Left ventricle myocardium superior (tissue), 1 donor: ENCODE measurements at regions not wholly inside any gene's neighbourhood (a gene's known extent, or its start where the extent isn't known, plus 50 kb on each side); places are given as distances from the start of the nearest gene placed in this dataset.

ENCODE experiments used
- ATAC-seq: fragments of 200-7000 bp; cut with Tn5 transposase; one replicate; pipeline ENCODE4 v1.9.1; 2020; ENCODE audit warnings: mild to moderate bottlenecking, moderate library complexity
- DNase-seq: peaks from one replicate; pipeline ENCODE4 v3.0.0-alpha.2; 2020
- intact Hi-C: fragments of 100-400 bp; cut with micrococcal nuclease; formaldehyde crosslinking; loops from one replicate; pipeline ENCODE4 v1.11.0; 2022
- donor health status: DM: no; HTN: yes; CAD: no; lungs with severe emphysema.

DNA sequence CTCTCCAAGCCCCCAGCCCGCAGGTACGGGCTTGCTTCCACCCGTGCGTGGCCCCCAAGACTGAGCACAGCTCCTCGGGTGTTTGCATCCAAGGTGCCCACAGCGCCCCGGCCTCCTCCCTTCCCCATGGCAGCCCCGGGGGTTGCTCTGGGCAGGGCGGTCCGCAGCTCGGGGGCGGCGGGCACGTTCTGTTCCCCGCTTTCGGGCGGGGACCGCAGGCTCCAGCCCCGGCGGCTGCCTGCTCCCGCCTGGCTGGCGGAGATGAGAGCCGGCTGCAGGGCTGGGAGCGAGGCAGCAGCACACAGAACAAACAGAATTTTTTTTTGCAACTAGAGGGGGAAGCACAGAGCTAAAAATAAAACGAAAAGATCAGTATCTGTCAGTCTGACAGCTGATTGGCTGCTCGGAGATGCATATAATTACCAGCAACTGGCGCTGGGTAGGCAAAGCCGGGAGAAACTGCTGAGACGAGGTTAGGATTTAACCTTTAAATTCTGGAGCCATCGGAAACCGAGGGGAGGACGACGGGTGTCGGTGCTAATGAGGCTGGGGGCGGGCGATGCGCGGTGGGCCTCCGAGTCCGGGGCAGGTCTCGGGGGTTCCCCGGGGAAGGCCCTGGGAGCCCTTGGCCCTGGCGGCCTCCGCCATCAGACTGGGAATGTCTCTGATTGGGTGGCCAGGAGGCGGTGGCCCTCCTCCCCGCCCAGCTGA lies 142.7 kb upstream of the IER5L start:
- peak; percentile 80 for ATAC-seq
- intact Hi-C loops, result no loop called here

DNA sequence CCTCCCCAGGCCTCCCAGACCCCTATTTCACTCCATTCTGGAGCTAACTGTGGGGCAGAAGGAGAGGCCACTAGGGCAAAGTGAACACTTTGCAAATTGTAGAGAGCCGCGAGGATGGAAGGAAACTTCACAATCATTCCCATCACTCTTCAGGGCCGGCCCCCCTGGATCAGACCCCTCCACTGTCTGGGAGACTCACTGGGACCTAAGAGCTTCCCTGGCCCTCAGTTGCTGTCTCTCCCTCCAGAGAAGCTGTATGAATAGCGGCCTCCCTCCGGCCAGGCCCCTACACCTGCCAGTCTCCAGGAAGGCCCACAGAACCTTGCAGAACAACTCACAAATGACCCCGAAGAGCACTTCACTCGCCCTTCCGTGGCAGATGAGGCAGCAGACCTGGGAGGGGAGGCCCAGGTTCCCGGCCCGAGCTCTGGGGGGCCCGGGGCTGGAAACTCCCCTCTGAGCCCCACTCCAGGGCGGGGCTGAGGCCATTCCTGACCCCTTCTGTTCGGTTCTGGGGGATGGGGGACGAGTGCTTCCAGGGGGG lies 141.9 kb upstream of the IER5L start:
- DNase-seq, result no peak
- ATAC-seq, result peak; percentile 3
- intact Hi-C loops, result no loop called here

More for the DNA sequence above, 142.7 kb upstream of the IER5L start:
- peak; percentile 82 for DNase-seq

DNA sequence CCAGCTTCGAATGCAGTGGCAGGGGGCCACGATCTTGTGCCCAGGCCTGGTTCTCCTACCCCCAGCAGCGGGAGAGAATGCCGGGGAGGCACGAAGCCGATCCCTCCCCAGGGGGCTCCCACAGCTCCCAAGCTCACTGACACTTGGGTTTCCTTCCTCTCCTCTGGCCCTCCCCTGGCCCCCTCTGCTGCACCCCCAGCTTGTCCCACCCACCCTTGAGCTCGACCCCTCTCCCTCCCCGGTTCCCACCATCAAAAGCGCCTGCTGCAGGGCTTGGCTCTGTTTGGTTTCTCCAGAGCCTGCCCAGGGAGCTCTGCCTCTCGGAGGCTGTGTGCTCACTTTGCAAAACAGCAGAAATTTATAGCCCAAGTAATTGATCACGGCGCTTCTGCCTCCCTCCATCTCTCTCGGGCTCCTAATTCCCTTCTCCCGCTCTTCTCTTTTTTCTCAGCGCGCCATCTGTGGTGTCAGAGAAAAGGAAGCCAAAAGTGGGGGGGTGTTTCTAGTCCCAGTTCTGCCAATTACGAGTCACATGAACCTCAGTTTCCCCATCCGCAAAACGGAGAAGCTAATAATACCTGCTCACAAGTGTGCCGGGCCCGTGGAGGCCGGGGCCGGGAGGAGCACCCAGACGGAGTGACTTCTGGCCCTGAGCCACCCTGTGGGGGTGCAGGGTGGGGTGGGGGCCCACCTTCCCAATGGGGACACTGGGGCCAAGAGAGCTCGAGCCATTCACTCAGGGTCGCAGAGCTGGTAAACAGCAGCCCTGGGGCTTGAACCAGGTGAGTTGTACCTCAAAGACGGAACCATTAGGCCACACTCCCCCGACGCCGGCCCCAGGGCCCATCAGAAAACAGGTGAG lies 141.2 kb upstream of the IER5L start:
- ATAC-seq (no peak), DNase-seq (no peak)
- intact Hi-C loops, result no loop called here

DNA sequence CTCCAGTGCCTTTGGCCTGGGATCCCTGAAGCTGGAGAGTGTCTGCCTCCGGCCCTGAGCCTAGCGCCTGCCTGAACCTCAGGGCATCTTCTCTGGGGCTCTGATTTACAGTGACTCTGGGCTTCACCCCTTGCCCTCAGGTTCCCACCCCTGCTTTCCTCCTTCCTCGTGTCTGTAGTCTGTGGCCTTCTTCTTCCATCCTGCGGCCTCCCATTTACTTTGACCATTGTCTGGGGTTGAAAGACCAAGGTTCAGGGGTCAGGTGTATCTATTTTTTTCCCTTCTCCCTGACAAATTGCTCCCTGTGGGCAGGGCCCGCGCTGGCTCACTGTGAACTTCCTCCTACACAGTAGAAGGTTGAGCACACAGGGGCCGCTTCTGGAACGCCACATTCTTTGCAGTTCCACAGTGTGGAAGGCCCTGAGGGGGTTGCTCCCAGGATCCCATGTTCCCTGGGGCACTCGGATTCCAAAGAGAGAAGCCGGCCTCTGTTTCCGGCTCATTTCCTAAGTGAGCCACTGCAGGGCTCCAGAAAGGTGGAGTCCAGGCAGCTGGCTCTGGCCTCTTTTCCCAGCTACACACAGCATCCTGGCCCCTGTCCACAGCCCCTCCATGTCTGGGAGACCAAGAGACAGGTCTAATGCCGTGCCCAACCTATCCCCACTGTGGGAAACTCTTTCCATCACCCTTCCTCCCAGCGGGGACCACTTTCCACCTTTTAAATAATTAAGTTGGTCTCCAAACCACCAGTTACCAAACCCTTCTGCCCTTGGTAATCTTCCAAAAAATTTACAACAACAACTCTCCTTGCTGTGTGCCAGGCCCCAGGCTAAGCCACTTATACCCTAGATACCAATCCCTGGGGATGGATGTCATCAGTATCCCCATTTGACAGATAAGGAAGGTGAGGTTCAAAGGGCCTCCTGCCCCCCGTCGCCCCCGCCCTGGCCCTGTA lies 140.3 kb upstream of the IER5L start:
- no peak for DNase-seq
- intact Hi-C loops, result no loop called here
- no peak for ATAC-seq

DNA sequence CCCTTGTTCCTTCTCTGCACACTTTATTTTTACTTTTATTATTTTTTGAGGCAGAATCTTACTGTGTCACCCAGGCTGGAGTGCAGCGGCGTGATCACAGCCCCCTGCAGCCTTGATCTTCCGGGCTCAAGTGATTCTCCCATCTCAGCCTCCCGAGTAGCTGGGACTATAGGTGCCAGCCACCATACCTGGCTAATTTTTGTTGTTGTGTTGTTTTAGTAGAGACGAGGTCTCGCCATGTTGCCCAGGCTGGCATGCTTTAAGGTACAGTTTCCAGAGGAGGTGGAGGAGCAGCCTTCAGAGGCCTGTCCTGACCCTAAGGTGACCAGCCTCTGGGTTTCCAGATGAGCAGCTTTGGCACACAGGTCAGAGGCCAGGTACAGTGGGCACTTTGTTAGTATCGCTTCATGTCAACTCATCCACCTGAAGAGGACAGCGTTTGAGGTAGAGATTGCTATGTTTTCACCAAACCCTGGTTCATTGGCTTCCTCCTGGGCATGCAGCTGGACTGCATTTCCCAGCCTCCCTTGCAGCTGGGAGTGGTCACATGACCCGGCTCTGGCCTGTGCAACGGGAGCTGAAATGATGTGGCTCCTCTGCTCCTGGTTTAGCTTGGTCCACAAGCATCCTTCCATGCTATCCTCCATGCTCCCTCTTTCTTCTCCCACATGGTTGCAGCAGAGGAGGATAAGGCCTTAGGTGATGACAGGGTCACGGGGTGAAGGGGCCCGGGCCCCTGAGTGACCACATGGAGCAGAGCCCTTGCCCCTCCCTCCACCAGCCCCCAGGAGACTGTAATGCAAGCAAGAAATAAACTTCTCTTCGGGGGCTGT lies 139.3 kb upstream of the IER5L start:
- ATAC-seq (no peak), DNase-seq (peak; percentile 65)
- intact Hi-C loops, result no loop called here

DNA sequence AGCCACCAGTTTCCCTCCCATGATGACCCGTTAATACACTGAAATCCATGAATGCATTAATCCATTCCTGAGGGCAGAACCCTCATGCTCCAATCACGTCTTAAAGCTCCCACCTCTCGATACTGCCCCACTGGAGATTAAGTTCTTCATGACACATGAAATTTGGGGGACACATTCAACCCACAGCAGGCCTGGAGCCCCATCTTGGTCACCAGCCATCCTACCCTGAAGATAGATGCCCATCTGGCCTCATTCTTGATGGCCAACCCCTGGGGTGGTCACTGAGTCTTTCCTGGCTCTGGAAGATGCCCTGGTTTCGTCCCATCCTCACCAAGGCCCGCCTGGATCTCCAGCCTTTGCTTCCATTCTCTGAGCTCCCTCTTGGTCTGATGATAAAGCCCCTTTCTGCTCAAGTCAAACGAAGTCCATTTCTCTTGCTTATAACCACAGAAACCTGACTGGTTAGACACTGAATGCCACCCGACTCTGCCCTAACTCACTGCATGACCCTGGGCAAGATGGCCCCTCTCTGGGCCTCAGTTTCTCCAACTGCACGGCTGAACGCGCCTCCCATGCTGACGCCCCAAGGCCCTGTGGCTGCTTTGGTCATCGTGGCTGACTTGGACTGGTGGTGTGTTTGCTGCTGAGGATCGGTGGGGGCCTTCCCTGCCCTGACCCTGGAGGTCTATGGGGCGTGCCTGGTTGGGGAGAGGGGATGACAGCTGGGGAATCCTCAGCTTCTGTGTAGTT lies 138.4 kb upstream of the IER5L start:
- no peak for DNase-seq
- intact Hi-C loops, result no loop called here
- ATAC-seq, result no peak

DNA sequence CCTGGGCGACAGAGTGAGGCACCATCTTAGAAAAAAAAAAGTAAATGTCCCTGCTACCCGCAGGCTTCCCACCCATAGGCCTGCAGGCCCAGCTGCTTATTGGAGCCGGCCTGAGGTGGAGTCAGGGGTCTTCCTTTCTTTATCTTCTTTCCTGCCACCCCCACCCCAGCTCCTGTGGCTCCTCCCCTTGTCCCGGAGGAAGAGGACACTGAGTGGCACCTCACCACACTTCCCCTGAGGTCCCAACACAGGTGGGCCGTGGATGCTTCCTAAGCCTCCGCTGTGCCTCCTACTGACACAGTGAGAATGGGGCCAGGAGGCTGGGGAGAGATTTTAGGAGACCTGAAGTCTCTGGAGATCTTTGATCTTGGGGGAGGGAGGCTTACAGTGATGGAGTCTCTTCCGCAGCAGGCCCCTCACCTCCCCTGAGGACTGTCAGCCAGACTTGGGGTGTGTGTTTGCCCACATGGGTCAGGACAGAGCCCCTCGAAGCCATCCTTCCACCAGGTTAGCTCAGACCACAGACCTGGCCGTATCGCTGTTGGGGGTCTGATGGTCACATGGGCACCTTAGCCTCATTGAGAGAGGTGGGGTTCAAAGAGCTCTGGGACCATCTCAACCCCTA lies 135.4 kb upstream of the IER5L start:
- DNase-seq, result no peak
- no peak for ATAC-seq
- intact Hi-C loops, result no loop called here

DNA sequence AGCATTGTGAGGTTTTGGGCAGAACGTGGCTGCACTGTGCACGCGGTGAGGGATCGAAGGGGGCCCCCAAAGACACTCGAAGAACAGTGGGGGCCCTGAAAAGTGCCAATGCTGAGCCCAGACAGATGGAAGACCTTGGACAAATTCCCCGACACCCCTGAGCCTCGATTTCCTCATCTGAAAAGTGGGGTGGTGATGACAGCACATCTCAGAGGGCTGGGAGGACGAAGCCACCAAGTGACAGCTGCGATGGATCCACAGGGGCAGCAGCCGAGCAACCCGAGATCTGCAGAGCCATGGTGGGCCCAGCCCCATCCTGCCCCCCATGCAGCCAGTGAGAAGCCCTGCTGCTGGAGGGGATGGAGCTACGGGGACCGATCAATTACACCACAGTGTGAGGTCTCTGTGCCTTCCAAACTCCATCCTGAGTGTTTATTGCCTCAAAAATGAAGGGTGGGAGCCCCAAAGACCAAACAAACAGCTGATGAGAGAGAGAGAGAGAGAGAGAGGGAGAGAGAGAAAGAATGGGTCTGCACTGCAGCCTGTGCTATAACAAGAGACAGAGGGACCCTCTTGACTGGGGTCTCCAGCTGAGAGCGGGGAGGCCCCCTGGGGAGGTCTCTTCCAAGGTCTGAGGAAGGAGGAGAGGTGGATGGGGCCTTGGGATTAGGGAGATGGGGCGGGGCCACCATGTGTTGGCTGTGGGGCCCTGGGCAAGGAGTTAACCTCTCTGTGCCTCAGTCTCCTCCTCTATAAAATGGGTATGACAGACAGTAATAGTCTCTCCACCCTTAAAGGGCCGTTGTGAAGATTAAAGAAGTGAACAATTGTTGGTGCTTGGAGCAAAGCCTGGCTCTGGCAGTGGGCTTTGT lies 134.4 kb upstream of the IER5L start:
- intact Hi-C loops, result no loop called here
- DNase-seq (no peak), ATAC-seq (no peak)

DNA sequence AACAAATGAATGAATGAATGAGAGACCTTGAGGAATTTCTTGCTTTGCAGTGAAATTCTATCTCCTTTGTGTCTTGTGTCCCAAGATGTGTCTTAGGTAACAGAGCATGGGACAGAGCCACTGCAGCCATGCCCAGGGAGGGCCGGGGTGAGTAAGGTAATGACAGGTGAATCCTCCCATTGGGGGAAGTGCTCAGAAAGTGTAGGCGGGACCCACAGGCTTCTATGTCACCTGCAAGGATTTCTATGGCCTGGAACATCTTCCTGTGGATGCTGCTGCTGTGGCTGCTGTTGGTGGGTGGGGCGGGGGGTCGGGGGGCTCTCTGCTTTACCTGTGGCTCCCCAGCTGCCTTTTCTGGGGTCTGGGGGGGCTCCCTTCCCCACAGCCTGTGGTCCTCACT lies 133.6 kb upstream of the IER5L start:
- ATAC-seq, result no peak
- intact Hi-C loops, result no loop called here

DNA sequence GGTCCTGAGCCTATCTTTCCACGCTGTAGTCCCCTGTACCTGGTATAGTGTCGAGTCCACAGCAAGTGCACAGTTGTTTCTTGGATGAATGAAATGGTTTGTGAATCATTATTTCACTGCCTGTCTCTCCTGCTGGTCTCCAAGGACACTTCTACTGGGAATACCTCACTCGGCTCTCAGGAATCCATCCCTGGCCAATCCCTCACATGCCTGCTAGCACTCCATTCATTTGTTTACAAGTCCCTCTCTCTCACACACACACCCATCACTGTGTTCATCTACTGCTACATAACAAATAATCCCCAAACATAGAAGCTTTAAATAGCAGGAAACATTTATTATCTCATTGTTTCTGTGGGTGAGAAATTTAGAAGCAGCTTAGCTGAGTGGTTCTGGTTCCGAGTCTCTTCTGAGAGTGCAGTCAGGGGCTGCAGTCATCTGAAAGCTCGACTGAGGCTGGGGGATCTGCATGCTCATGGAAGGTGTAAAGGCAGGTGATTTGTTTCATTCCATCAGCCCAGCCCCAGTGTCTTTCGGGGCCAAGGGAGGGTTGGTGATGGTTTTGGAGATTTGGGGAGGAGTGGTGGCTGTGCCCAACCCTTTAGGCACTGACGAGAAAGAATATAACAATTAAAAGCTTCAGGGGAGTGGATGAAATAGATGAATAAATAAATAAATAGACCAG lies 132.7 kb upstream of the IER5L start:
- DNase-seq, result no peak
- intact Hi-C loops, result no loop called here
- ATAC-seq, result no peak

More for the DNA sequence above, 133.6 kb upstream of the IER5L start:
- DNase-seq, result no peak

DNA sequence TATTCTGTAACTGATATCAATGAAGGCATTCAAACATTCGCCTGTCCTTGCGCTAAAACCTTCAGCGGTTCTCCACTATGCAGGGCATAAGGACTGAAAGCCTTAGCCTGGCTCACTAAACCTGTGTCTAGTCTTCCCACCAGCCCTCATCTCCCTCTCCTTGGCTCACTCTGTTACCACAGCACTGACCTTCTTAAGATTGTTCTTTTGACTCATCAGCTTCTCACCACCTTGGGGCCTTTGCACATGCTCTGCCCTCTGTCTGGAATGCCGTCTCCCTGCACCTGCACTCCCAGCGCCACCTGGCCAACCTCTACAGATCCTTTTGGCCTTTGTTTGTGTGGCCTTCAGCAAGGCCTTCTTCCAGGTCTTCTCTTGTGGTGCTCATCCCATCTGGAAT lies 131.8 kb upstream of the IER5L start:
- no peak for DNase-seq
- intact Hi-C loops, result no loop called here
- ATAC-seq, result no peak

DNA sequence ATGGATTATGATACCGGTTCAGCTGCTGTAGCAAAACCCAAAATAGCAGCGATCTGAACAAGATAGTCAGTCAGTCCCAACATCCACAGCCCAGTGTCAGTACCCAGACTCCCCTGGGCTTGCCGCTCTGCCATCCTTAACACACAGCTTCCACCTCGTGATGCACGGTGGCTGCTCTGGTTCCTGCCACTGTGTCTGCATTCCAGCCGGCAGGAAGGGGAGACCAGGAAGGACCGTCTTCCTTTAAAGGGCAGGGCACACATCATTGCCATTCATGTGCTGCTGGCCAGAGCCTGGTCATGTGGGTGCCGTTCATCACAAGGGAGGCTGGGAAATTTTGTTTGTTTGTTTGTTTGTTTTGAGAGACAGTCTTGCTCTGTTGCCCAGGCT lies 131.0 kb upstream of the IER5L start:
- ATAC-seq (no peak), DNase-seq (no peak)

DNA sequence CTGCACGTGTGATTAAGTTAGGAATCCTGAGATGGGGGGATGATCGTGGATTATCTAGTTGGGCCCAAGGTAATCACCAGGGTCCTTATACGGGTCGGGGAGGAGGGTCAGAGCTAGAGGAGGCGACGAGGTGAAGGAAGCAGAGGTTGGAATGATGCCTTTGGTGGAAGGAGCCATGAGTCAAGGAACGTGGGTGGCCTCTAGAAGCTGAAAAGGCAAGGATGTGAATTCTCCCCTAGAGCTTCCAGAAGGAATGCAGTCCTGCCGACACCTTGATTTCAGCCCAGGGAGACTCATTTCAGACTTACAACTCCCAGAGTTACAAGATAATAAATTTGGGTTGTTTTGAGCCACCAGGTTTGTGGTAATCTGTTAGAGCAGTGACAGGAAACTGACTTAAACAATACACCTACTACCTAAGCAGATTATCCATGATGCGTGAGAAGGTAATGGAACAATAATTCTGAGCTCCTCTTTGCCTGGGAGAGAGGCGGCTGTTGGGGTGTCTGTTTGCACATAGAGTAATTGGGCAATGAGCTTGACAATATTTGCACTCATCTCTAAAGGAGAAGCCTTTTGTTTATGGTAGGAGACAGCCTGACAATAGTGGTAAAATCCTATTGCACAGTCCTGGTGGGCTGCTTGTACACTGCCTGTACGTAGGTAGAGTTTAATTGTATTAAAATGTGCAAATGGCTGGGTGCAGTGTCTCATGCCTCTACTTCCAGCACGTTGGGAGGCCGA lies 129.3 kb upstream of the IER5L start:
- intact Hi-C loops, result no loop called here
- DNase-seq, result no peak
- no peak for ATAC-seq

More for the DNA sequence above, 131.0 kb upstream of the IER5L start:
- intact Hi-C loops, result no loop called here

DNA sequence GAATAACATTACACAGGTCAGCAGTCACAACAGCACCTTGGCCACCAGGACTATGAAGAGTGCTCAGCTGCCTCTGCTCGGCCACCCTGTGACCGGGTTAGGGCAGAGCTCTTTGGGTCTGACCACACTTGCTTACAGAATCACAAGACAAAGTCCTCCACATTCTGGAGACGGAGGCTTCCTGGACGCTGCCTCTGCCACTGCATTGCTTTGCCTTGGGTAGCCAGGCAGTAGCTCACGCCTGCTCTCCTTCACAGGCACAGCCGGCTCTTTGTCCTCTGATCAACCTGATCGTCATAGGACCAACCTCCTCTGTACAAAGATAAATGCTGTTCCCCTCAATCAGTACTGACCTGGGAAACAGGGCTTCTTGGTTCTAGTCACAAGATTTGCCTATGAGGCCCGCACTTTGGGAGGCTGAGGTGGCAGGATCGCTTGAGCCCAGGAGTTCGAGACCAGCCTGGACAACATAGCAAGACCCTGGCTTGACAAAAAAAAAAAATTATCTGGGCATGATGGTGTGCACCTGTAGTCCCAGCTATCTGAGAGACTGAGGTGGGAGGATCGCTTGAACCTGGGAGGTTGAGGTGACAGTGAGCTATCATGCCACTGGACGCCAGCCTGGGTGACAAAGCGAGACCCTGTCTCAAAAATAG lies 128.4 kb upstream of the IER5L start:
- intact Hi-C loops, result no loop called here
- no peak for ATAC-seq
- DNase-seq, result no peak

DNA sequence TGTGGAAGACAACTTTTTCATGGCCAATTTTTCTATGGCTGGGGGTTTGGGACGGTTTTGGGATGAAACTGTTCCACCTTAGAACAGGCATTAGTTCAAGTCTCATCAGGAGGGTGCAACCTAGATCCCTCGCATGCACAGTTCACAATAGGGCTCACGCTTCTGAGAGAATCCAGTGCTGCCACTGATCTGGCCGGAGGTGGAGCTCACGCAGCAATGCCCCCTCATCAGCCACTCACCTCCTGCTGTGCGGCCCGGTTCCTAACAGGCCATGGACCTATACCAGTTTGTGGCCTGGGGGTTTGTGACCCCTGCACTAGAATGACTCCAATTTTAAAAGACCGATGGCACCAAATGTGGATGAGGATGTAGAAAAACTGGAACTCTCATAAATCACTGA lies 127.2 kb upstream of the IER5L start:
- no peak for DNase-seq
- no peak for ATAC-seq
- intact Hi-C loops, result no loop called here
